ENCODE measurements at regions not wholly inside any gene's neighbourhood (a gene's known extent, or its start where the extent isn't known, plus 50 kb on each side); places are given as distances from the start of the nearest gene placed in this dataset.
"Not testable (repeated sequence)": the region's sequence is repeated elsewhere in the genome, so short reads cannot be mapped to it uniquely, and the experiment has no call there.

DNA sequence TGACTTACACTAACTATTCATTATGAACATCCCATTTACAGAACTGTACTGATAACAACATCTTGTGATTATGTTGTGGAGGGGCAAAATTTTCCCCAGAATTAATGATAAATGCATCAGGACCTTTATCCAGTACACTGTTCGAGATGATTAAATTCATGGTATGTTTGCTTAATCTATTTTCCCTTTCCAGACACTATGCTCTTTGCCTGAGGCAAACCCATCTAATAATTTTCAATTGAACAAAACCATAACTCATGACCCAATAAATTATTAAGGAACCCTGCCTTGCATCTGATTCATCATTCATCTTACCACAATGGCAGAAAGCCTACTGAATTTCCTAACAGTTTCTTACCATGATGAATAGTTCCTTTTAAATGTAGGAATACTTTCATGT lies 385.0 kb downstream of the DSEL start:
- DNase-seq: no peak

DNA sequence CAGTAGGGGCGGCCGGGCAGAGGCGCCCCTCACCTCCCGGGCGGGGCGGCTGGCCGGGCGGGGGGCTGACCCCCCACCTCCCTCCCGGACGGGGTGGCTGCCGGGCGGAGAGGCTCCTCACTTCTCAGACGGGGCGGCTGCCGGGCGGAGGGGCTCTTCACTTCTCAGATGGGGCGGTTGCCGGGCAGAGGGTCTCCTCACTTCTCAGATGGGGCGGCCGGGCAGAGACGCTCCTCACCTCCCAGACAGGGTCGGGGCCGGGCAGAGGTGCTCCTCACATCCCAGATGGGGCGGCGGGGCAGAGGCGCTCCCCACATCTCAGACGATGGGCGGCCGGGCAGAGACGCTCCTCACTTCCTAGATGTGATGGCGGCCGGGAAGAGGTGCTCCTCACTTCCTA lies 389.8 kb downstream of the DSEL start:
- DNase-seq: not testable (repeated sequence)

DNA sequence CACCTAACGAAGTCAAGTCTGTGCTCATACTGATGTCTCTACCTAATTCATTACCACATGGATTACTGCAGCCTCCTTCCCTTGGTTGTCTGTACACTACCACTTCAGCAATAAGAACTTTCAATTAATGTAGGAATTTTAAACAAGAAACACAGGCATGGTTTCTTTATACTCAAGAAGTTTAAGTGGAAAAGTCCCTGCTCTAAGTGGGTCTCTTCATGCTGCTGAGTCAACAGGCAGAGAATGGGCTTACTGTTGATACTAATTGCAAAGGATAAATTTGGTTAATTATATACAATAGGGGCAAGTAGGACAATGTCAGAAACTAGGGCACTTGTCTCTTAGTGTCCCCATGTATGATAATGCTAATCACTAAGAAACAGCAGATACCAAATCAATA lies 392.6 kb downstream of the DSEL start:
- no peak for DNase-seq

DNA sequence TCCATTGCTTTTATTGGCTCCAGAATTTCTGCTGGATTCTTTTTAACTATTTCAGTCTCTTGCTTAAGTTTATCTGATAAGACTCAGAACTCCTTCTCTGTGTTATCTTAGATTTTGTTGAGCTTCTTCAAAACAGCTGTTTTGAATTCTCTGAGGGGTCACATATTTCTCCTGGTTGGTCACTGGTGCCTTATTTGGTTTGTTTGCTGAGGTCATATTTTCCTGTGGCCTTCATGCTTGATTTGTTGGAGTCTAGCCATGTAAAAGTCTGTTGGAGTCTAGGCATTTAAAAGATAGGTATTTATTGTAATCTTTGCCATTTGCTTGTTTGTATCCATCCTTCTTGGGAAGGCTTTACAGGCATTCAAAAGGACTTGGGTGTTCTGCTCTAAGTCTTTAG lies 398.7 kb downstream of the DSEL start:
- DNase-seq: no peak

DNA sequence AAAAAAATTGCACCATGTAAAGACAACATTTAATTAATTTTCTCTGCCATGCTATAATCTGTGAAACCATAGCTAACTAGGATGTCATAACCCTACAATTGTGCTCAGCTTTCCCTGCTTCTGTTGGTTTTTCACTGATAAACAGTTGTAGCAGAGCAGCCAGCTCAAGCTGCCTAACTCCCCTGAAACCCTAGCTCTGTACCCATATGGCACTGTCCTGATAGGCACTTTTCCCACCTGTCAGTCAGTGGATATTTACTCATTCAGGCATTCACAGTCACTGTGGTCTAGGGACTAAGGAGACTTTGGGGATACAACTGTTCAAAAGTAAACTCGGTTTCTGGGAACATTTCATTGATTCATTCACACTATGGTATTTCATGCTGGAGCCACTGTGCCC lies 407.0 kb downstream of the DSEL start:
- no peak for DNase-seq

DNA sequence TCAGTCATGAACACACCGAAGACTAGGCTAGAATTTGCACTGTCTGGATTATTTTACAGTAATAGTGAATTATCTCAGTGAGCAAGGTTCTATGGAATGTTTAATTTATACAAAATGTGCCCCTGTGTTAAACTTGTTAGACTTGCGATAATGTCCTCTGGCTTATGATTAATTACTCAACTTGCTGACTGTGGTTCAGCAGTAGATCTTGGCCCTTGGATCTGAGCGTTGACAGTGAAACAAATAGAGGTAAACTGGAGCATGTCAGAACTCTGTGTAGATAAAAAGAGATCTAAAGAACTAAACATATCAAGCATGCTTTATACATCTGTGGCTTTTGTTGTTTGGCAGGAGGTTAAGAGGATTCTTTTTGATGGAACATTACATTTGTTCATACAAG lies 407.6 kb downstream of the DSEL start:
- no peak for DNase-seq

DNA sequence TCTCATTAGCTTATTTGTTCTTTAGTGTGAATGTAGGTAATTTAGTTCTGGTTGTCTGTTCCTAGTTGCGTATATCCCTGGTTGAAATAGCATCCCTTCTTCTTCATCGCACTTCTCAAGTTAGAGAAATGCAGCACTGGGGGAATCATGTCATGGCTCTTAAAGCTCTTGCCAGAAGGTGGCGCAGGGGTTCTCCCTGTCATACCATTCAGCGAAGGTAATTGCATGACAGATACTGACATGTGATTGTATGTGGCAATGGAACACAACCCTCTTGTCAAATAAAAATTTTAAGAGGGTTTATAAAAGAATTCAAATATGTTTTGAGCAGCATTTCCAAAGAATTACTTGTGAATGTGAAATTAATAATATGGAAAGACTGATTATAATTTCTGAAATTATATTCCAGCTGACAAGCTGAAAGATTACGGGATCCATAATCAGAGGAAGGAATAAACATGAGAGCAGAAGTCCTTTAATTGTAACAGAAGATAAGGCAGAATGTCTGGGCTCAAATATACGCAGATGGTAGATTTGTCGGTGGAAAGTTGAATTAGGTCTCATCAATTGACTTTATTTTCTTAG lies 411.7 kb downstream of the DSEL start:
- DNase-seq: peak; percentile 32

DNA sequence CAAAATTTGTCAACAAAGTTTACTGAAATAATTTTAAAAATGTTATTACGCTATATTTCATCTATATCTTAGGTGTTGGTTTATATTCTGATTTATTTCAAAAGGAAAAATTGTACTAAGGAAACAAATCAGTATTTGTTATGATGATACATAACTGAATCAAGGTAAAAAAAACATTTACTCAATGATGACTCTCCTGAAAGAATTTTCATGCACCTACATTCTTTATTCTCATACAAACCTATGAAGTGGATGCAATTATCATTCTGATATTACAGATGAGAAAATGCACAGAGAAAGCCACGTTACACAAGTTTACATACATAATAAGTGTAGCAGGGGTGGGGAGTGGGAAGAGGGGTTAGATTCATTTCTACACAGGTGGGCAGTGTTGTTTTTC lies 422.4 kb downstream of the DSEL start:
- no peak for DNase-seq

DNA sequence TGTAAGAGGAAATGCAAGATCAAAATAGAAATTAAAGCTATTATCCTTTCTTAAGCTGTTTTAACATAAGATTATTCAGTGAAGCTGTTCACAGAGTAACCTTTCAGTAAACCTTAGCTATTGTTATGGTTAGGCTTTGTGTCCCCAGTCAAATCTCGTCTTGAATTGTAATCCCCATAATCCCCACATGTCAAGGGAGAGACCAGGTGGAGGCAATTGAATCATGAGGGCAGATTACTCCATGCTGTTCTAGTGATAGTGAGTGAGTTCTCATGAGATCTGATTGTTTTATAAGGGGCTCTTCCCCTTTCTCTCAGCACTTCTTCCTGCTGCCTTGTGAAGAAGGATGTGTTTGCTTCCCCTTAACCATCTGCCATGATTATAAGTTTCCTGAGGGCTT lies 424.4 kb downstream of the DSEL start:
- no peak for DNase-seq

DNA sequence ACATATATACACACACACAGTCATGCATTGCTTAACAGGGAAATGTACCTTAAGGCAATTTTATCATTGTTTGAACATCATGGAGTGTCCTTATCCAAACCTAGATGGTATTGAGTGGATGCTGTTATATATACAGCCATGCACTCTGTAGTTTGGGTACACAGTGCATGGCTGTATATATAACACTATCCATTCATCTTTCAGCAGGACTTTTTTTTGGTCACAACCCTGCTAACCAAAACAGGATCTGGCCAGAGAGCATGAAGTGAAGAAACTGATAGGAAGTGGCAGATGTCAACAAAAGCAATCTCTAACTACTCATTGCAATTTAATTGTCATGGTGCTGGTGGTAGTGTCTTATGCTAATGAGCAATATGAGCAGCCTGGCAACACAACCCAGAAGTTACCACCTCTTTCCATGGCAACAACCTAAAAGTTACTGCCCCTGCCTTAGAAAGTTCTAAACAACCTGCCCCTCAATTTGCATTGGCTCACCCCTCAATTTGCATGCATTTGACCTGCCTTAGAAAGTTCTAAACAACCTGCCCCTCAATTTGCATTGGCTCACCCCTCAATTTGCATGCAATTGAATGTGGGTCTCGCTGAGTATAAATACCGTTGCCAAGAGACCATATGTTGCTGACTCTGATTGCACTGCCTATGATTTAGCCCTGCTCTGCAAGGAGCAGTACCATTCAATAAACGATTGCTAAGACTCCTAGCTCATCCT lies 434.9 kb downstream of the DSEL start:
- no peak for DNase-seq

DNA sequence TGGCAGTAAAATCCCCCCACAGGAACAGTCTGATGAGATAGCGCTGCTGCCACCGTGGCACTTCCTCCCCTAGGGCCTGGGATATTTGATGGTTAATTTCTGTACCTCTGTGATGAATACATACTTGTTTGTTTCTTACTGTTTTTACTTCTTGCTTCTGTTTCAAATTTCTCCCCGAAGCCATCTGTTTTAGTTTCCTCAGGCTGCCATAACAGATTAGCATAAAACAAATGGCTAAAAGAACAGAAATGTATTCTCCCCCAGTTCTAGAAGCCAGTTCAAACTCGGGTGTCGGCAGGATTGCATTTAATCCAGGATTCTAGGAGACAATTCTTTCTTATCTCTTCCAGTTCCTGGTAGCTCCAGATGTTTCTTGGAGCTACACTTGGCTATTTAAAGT lies 435.9 kb downstream of the DSEL start:
- no peak for DNase-seq

DNA sequence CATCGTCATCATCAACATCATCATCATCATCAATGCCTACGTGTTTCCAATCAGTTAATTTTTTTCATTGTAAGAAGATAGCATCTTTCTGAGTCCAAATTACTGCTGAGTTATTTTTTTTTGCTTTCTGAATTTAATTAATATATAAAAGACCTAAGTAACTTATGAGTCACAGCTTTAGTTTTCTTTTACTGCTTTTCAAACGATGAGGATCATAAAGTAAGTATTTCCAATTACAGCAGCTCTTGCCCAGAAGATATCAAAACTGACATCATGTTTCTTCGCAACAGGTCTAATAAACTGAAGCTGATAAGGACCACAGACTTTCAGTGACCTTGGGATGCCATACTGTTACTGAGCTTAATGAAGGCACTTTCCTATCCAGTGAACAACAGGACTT lies 442.2 kb downstream of the DSEL start:
- no peak for DNase-seq

DNA sequence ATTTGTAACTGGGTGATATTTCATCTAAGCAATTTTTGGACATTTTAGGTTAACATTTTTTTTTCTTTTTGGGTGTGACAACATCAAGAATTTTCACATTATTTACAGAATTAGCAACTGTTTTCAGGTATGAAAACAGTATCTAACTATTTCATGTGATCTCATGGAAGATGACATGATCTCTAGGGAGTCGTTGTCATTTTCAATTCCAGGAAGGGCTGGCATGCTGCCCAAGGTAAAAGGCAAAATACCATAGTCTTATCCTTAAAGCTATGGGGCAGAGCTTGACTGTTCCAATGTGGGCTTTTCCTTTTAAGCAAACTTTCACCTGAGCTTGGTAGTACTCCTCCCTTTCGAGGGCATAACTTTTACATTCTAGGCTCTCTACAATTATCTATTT lies 443.7 kb downstream of the DSEL start:
- DNase-seq: no peak

DNA sequence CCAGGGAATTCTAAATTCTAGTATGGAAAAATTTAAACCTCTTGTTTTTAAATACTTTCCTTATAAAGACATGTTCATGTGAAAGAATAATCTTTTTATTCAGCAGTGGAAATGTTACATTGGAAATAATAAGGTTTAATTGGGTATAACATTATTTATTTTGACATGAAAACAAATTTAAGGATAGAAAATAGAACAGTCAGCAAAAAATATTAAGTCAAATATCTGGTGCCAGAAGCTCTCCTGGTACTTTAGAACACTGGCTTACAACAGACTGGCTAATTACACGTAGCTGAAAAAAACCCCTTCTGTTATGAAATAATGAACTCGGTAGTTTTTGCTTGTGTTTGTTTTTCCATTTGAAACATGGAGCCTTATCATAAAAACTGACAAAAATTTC lies 447.9 kb downstream of the DSEL start:
- DNase-seq: no peak

DNA sequence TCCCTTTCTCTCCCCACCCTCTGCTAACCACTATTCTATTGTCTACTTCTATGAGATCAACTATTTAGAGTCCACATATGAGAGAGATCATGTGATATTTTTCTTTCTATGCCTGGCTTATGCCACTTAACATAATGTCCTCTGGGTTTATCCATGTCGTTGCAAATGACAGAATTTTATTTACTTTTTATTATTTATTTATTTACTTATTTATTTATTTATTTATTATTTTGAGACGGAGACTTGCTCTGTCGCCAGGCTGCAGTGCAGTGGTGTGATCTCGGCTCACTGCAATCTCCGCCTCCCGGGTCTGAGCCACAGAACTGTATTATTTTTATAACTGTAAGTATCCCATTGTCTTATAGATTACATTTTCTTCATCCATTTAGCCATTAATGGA lies 443.4 kb upstream of the CDH19 start:
- no peak for DNase-seq

DNA sequence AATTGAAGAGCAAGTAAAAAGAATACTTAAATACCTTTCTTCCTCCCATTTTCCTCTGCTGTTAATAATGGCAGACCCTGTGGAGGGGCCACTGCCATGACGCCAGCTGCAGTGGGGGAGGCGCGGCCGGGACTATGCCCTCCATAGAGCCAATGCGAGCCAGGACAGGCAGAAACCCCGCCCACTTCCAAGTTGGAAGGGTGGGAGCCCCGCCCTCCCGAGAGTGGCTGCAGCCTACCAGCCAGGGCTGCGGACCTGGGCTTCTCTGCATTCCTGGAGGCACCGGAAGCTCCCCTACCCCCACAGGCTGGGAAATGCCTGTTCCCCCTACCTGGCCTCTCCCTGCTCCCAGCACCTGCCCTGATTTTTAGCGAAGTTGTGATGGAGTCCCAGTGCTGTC lies 439.4 kb upstream of the CDH19 start:
- no peak for DNase-seq

DNA sequence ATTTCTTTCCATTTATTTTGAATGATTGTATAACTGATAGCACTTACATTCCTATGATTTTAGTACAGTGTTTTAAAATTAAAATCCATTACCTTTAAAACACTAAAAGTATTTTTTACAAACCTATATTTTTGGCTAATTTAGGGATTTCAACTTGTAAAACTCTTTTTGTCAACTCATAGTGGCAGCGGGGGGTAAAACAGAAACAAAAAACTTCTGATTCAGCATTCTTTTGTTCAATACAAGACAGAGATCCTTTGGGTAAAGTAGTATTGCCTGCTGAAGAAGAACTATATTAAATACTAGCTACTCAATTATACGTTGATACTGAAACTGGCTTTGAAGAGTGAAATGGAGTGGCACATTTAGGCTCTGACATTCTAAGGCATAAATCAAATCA lies 437.4 kb upstream of the CDH19 start:
- DNase-seq: no peak

DNA sequence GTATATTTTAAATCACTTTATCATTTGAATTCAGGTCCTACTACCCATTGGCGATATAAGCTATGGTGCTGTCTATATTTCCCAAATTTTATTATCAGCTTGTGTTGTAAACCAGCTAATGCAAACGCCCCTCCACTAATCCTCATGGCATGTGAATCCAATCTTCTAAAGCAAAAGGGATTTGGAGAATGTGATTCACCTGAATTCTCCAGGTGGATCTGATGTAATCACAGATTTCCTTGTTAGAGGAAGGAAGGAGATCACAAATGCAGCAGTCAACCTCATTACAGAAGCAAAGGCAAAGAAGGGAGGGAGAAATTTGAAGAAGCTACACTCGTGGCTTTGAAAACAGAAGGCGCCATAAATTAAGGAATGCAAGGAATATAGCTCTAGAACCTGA lies 431.1 kb upstream of the CDH19 start:
- no peak for DNase-seq

DNA sequence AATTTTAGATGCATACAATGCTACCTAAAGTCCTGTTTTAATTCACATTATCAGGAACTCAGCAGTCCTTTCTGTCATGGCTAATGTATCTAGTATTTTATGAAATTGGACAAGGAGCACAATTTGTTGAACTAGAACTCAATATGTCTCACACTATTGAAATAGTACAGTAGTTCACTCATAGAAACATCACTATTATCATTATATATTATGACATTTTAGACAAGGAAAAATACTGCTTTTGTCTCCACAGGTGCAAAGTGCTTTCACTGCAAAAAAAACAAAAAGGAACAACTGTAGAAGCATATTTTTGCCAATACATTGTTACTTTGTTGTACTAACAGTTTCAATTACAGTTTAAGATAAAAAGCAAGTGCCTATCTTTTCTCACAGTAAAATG lies 419.2 kb upstream of the CDH19 start:
- DNase-seq: no peak

DNA sequence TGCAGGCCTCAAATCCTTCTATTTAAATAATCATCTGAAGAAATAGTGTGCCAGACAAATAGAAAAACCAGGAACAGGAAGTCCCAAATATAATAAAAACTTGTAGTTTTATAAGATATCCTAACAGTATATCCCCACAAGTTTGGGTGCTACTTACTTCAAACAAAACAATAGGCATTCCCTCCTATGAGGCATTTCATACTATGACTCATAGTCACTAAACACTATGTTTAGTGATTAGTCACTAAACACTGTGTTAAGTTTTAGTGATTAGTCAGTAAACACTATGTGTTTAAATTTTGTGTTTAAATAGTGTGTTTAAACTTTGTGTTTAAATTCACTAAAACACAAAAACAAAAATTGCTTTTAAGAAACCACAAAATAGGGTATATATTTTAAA lies 407.0 kb upstream of the CDH19 start:
- no peak for DNase-seq

DNA sequence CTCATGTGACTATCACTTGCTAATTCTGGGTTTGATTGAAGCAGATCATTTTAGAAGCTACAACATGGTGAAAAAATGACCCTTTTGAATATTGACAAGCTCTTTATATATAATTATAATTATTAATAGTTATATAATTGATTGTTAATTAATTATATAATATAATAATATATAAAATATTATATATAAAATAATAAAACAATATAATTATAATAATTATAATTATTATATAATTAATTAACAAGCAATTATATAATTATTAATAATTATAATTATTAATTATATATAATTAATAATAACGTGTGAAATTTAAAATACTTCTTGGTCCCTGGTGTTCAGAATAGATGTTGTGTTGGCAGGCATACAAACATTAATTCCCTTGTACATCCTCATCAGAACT lies 404.1 kb upstream of the CDH19 start:
- DNase-seq: no peak

DNA sequence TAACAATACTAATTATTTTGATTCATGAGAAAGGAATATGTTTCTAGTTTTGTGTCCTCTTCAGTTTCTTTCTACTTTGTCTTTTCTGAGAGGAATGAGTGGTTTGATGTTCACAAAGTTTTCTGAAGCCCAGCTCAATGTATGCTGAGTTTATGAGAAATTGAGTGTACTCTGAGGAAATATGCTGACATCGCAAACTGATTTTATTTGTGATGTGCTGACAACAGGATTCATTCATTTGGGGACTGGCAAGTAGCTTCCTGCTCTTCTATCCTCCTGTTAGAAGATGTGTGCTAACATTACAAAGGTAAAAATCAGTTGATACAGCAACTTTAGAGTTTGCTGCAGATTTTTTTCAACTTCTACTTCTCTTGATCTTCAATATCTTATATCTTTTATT lies 403.2 kb upstream of the CDH19 start:
- DNase-seq: no peak

DNA sequence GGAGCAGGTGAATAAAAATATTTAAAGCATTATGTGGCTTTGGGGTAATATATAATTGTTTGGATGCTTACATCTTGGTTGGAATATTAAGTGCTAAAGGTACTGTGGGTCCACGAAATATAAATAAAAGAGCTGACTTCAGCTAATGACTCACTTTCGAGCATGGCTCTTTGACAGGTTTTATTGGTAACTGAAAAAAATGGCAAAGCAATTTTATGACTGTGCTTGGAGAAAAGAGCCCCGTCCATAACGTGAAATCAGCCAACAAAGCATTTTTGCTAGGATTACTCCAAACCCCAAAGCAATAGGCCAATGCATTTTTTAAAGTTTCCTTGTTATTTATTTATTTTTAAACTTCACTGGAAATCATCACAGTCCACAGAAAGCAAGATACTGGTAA lies 397.2 kb upstream of the CDH19 start:
- no peak for DNase-seq

DNA sequence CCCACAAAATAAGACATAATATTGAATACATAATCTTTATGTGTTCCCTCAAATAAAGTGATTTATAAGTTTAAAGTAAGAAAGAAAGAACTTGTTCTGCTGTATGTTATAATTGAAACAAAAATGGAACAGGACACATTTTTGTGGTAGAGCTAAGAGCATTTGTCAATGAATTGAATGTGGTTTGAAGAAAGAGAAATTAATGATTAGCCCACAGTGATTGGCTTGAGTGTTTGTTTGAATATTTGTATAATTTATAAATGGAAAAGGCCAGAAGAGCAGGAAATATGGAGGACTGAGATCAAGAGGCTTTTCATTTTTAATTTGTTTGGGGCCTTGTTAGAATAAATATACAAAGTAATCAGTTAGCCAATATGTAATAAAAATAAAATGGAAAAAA lies 395.1 kb upstream of the CDH19 start:
- no peak for DNase-seq

DNA sequence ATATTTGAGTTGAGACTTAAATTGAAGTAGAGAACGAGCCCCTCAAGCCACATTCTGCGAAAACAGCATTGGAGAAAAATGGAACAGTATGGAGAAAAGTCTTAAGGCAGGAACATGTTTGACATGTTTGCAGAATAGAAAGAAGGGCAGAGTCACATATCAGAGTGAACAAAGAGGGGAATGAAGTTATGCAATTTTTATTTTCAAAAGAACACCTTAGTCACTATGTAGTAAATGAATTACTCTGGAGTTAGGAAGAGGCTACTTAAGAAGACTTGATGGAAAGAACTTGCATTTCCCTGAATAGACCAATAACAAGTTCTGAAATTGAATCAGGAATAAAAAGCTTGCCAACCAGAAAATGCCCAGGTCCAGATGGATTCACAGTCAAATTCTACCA lies 391.4 kb upstream of the CDH19 start:
- no peak for DNase-seq
